OCI-LY1 (cell line): ENCODE measurements at regions not wholly inside any gene's neighbourhood (a gene's known extent, or its start where the extent isn't known, plus 50 kb on each side); places are given as distances from the start of the nearest gene placed in this dataset.

Source experiments
- CTCF ChIP-seq: fragments of 200-600 bp; sonication (generic), shearing (Covaris generic); IDR thresholded peaks from 2 replicates; pipeline ENCODE4 v1.5.1; 2017; ENCODE audit warnings: mild to moderate bottlenecking, antibody characterized with exemption, low read length, moderate library complexity, mixed read lengths
- EZH2 ChIP-seq: fragments of 200-600 bp; sonication (generic), shearing (Covaris generic); IDR thresholded peaks from 2 replicates; pipeline ENCODE4 v1.8.0; 2017; ENCODE audit warnings: borderline replicate concordance, mixed run types, mild to moderate bottlenecking, antibody characterized with exemption, low read length, moderate library complexity, mixed read lengths

- TF ChIP-seq EZH2 (no peak), CTCF (no peak)
Observed at GRCh38 chr1:57544345-57544744, 120.5 kb upstream of the DAB1 start.
